ENCODE measurements at regions not wholly inside any gene's neighbourhood (a gene's known extent, or its start where the extent isn't known, plus 50 kb on each side); places are given as distances from the start of the nearest gene placed in this dataset.

- ATAC-seq: no peak
- no peaks in the 10 kb centered on the region for H3K36me3 ChIP-seq (ENCODE audit: low read depth)
- intact Hi-C loops (cut with DNase I, micrococcal nuclease): no loop called here
Measured at GRCh38 chr9:600006-600405, 241.5 kb upstream of the DMRT1 start.

GRCh38 chr9:602716-603115 lies 238.8 kb upstream of the DMRT1 start:
- DNase-seq (no peak), ATAC-seq (no peak)
- Histone ChIP-seq H3K4me3 (no peak overlapping the region), H3K9me3 (no peaks in the 10 kb centered on the region), H3K4me1 (ENCODE audit: low read depth) (no peaks in the 10 kb centered on the region), H3K36me3 (ENCODE audit: low read depth) (no peaks in the 10 kb centered on the region)
- no peak for TF ChIP-seq CTCF (IDR thresholded peaks at IDR 0.05)
- intact Hi-C loops (cut with DNase I, micrococcal nuclease): no loop called here

More at GRCh38 chr9:600006-600405, 241.5 kb upstream of the DMRT1 start:
- TF ChIP-seq CTCF (IDR thresholded peaks at IDR 0.05): no peak
- DNase-seq: no peak
- Histone ChIP-seq H3K9me3 (no peaks in the 10 kb centered on the region), H3K4me1 (ENCODE audit: low read depth) (no peaks in the 10 kb centered on the region), H3K4me3 (no peak overlapping the region)

GRCh38 chr9:603126-603525 lies 238.4 kb upstream of the DMRT1 start:
- Histone ChIP-seq H3K4me3 (no peak overlapping the region), H3K4me1 (ENCODE audit: low read depth) (no peaks in the 10 kb centered on the region), H3K9me3 (no peaks in the 10 kb centered on the region), H3K36me3 (ENCODE audit: low read depth) (no peaks in the 10 kb centered on the region)
- intact Hi-C loops (cut with DNase I, micrococcal nuclease): no loop called here
- DNase-seq (no peak), ATAC-seq (no peak)
- no peak for TF ChIP-seq CTCF (IDR thresholded peaks at IDR 0.05)

GRCh38 chr9:607417-607816 lies 234.1 kb upstream of the DMRT1 start:
- DNase-seq: no peak
- no peak for ATAC-seq
- no peaks in the 10 kb centered on the region for H3K4me1 ChIP-seq (ENCODE audit: low read depth)
- no peaks in the 10 kb centered on the region for H3K9me3 ChIP-seq
- intact Hi-C loops (cut with DNase I, micrococcal nuclease): no loop called here
- no peak overlapping the region for H3K4me3 ChIP-seq
- no peak for TF ChIP-seq CTCF (IDR thresholded peaks at IDR 0.05)
- no peaks in the 10 kb centered on the region for H3K36me3 ChIP-seq (ENCODE audit: low read depth)

GRCh38 chr9:613771-614347 lies 227.6 kb upstream of the DMRT1 start:
- DNase-seq (peak; percentile 55 to 69 (median 66)), ATAC-seq (peak; percentile 88)
- no peaks in the 10 kb centered on the region for H3K36me3 ChIP-seq (ENCODE audit: low read depth)
- H3K4me1 ChIP-seq (ENCODE audit: low read depth): peaks cover 3% of the 10 kb centered on the region
- H3K4me3 ChIP-seq: no peak overlapping the region
- H3K9me3 ChIP-seq: no peaks in the 10 kb centered on the region
- TF ChIP-seq CTCF (IDR thresholded peaks at IDR 0.05): peak; percentile 17
- intact Hi-C loops (cut with DNase I, micrococcal nuclease): loop anchor here (5.0 kb wide), 2 partner anchors 143 to 148 kb away; no protein-coding TSS in a partner anchor

GRCh38 chr9:614431-614830 lies 227.1 kb upstream of the DMRT1 start:
- TF ChIP-seq CTCF (IDR thresholded peaks at IDR 0.05): no peak
- Histone ChIP-seq H3K4me3 (no peak overlapping the region), H3K9me3 (no peaks in the 10 kb centered on the region), H3K36me3 (ENCODE audit: low read depth) (no peaks in the 10 kb centered on the region), H3K4me1 (ENCODE audit: low read depth) (peaks cover 3% of the 10 kb centered on the region)
- DNase-seq (no peak), ATAC-seq (peak; percentile 59)
- intact Hi-C loops (cut with DNase I, micrococcal nuclease): loop anchor here (5.0 kb wide), 2 partner anchors 143 to 148 kb away; no protein-coding TSS in a partner anchor
